Small intestine (tissue), 7 donors: ENCODE measurements at regions not wholly inside any gene's neighbourhood (a gene's known extent, or its start where the extent isn't known, plus 50 kb on each side); places are given as distances from the start of the nearest gene placed in this dataset.

ENCODE experiments used
- DNase-seq, 2 donors: peaks; one replicate each; pipeline versions ENCODE4 v3.0.0 to v3.0.0-alpha.2; 2013
- FAIRE-seq: peaks from 2 replicates; lab custom pipeline; 2012; peaks lifted over from hg19 to GRCh38; lab: Jason Lieb, UNC
- H3K27ac ChIP-seq, 3 donors: one replicate each; pipeline ENCODE4 v1.5.1; 2013; ENCODE audit warnings: low read length in 2 of 3, mild to moderate bottlenecking in 2 of 3, control low read depth in 1 of 3, inconsistent platforms in 1 of 3, low read depth in 1 of 3, moderate library complexity in 1 of 3
- H3K27me3 ChIP-seq, 3 donors: one replicate each; pipeline ENCODE4 v1.6.1; 2013; ENCODE audit warnings: low read length in 3 of 3, inconsistent platforms in 1 of 3; ENCODE audit not compliant: control insufficient read depth in 3 of 3, insufficient read depth in 3 of 3
- H3K36me3 ChIP-seq, 3 donors: one replicate each; pipeline ENCODE4 v1.6.1; 2013; ENCODE audit warnings: low read length in 3 of 3, inconsistent platforms in 1 of 3, low read depth in 1 of 3, mild to moderate bottlenecking in 1 of 3, moderate library complexity in 1 of 3; ENCODE audit not compliant: control insufficient read depth in 3 of 3, insufficient read depth in 2 of 3
- H3K4me1 ChIP-seq, 3 donors: one replicate each; pipeline ENCODE4 v1.6.1; 2013; ENCODE audit warnings: low read length in 2 of 3, inconsistent platforms in 1 of 3, low read depth in 1 of 3, mild to moderate bottlenecking in 1 of 3, moderate library complexity in 1 of 3; ENCODE audit not compliant: control insufficient read depth in 3 of 3, insufficient read depth in 2 of 3
- H3K4me3 ChIP-seq, 3 donors: one replicate each; pipeline ENCODE4 v1.5.1; 2013; ENCODE audit warnings: low read length in 3 of 3, control low read depth in 1 of 3, inconsistent platforms in 1 of 3, low read depth in 1 of 3, mild to moderate bottlenecking in 1 of 3, moderate library complexity in 1 of 3
- H3K9me3 ChIP-seq, 2 donors: one replicate each; pipeline ENCODE4 v1.6.1; 2013; ENCODE audit warnings: low read depth in 1 of 2, low read length in 1 of 2; ENCODE audit not compliant: control insufficient read depth in 2 of 2, insufficient read depth in 1 of 2
- WGBS, 3 donors: extraction: QIAGEN DNeasy Blood & Tissue Kit; methylation state at CpG; one replicate each; pipeline ENCODE4 v1.1.7; 2013; 5-methylcytosine and 5-hydroxymethylcytosine counted together
- donor health status: healthy with polysubstance abuse.
- donor health status: control.
- donor health status: control.
- donor health status: Bipolar disorder and iron deficiency.
- donor health status: healthy.

DNA sequence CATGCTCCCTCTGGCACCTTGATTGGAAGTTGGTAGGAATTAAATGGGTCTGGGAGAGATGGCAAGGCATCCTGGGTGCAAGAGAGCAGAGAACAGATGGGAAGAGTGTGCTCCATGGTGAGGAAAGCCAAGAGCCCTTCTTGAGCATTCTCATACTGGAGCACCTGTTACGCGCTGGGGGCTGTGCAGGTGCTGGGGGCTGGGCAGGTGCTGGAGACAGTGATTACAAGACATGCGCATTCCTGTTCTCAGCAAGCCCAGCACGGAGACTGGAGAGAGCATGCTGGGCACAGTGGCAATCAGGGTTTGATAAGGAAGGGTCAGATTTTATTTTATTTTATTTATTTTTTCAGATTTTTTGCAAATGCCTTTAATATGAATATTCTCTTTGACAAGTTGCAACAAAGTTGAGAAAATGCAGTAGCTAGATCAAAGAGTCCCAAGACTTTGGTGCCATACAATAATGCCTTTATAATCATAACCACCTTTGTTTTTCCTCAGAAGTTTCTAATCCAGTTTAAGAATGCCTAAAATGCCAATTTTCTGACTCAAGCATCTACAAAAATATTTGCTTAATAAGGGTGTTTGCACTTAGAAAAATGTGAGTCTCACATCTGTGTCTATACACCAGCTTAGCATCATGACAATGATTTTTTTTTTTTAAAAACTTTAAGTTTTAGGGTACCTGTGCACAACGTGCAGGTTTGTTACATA lies 193.3 kb downstream of the RNF152 start:
- Histone ChIP-seq H3K36me3 (no peaks in the 10 kb centered on the region), H3K27ac (no peak overlapping the region), H3K4me3 (no peak overlapping the region), H3K9me3 (peaks cover 0 to 4% of the 10 kb centered on the region in 2 donors), H3K4me1 (peaks cover 0 to 3% (median 0%) of the 10 kb centered on the region in 3 donors), H3K27me3 (peaks cover 0 to 2% (median 0%) of the 10 kb centered on the region in 3 donors)
- DNase-seq (no peak), FAIRE-seq (no peak)
- WGBS, 3 donors, result 93 to 95% (median 94%) methylated on average over 5 of the region's 5 CpGs

DNA sequence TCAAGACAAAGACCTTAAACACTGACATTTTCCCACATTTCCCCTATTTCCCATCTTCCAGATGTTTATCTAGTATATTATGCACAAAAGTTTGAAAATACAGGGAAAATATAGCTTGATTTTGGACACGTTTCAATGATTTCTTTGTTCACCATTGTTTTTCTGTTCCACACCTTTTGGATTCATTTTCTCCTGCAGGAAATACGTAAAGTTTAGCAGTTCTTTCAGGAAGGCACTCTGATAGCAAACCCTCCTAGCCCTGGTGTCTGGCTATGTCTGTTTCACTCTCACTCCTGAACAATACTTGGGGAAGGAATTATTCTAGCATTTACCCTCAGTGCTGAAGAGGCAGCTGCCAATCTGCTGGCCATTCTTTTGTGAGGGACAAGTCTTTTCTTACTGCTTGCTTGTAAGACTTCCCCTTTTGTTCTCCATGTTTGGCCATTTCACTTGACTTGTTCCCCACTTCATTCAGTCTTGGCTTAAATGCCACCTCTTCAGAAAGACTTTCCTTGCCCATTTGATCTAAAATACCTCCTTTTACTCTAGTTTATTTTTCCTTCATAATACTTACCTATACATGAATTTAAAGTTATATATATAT lies 195.4 kb downstream of the RNF152 start:
- Histone ChIP-seq H3K9me3 (peaks cover 0 to 4% of the 10 kb centered on the region in 2 donors), H3K36me3 (no peaks in the 10 kb centered on the region), H3K27me3 (peaks cover 0 to 2% (median 0%) of the 10 kb centered on the region in 3 donors), H3K27ac (no peak overlapping the region), H3K4me3 (no peak overlapping the region), H3K4me1 (peaks cover 0 to 3% (median 0%) of the 10 kb centered on the region in 3 donors)
- DNase-seq (no peak), FAIRE-seq (no peak)
- 74 to 80% (median 75%) methylated on average over 2 of the region's 2 CpGs for WGBS, 3 donors

DNA sequence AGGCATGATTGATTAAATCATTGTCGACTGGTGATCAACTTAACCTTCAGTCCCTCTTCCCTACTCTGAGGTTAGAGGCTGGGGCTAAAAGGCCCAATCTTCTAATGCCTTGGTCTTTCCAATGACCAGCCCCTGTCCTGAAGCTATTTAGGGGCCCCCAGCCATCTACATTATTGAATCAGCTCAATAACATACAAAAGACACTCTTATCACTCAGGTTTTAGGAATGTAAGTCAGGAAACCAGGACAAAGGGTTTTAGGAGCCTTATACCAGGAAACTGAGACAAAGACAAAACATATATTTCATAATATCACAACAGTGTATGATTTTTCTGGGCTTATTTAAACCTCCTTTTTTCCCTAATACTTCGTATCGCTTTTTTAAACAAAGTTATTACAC lies 198.6 kb downstream of the RNF152 start:
- Histone ChIP-seq H3K27me3 (peaks cover 0 to 2% (median 0%) of the 10 kb centered on the region in 3 donors), H3K27ac (no peak overlapping the region), H3K4me3 (no peak overlapping the region), H3K4me1 (peaks cover 0 to 3% (median 0%) of the 10 kb centered on the region in 3 donors), H3K36me3 (no peaks in the 10 kb centered on the region), H3K9me3 (peaks cover 0 to 4% of the 10 kb centered on the region in 2 donors)
- no peak for FAIRE-seq
- no peak for DNase-seq
- 46 to 73% (median 65%) methylated on average over 3 of the region's 3 CpGs for WGBS, 3 donors

DNA sequence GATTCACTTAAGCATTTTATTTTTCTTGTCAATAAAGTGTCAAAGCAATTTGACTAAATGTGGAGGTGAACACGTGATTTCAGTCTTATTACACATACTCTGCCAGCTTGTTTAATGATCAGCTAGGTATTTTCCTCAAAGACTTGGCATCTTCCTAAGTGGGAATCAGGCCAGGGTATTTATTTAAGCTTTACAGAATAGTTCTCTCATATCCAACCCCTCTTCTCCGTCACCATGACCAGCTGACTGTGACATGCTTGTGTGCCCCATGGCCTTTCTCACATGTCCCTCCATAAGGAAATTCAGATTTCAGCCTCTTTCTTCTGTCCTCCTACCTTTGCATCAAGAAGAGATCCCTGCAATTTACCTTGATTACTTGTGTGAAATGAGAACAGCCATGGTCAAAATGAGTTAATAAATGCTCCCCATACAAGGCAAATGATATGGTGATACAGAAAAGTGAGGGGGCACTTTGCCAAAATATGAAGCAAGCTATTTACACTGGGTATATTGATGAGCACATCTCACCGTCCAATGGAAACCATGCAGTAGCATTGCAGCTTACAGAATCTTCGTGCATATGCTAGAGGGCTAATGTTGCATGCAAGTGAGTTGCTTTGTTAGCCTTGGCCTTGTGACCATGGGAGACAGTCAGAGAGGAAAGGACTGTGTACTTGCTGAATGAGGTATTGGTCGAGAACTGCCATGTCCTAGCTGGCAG lies 202.2 kb downstream of the RNF152 start:
- Histone ChIP-seq H3K4me1 (peaks cover 0 to 3% (median 0%) of the 10 kb centered on the region in 3 donors), H3K27me3 (peaks cover 0 to 2% (median 0%) of the 10 kb centered on the region in 3 donors), H3K27ac (no peak overlapping the region), H3K4me3 (no peak overlapping the region), H3K9me3 (peaks cover 0 to 6% of the 10 kb centered on the region in 2 donors), H3K36me3 (no peaks in the 10 kb centered on the region)
- WGBS, 3 donors, result 37 to 70% (median 46%) methylated on average over 5 of the region's 5 CpGs
- no peak for FAIRE-seq
- no peak for DNase-seq

DNA sequence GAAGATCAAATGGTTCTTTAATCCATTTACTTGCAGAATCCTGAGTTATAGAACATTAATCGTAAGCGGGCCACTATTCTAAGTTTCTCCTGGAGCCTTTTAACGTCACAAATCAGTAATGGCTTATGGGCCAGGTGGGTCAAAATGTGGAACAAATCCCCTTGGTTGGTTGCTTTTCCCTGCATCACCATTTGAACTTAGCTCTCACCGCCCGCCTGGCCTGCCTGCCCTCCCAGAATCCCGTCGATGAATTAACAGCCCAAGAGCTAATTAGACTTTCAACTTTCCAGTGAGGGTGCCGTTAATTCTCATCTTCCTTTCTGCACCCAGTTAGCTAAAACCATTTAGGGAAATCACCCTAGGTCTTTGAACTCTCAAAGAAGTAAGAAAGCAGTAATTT lies 205.5 kb downstream of the RNF152 start:
- FAIRE-seq, result no peak
- Histone ChIP-seq H3K4me1 (no peaks in the 10 kb centered on the region), H3K27me3 (peaks cover 0 to 2% (median 0%) of the 10 kb centered on the region in 3 donors), H3K4me3 (no peak overlapping the region), H3K27ac (no peak overlapping the region), H3K9me3 (peaks cover 0 to 3% of the 10 kb centered on the region in 2 donors), H3K36me3 (no peaks in the 10 kb centered on the region)
- WGBS, 3 donors, result 82 to 88% (median 86%) methylated on average over 8 of the region's 8 CpGs
- no peak for DNase-seq

DNA sequence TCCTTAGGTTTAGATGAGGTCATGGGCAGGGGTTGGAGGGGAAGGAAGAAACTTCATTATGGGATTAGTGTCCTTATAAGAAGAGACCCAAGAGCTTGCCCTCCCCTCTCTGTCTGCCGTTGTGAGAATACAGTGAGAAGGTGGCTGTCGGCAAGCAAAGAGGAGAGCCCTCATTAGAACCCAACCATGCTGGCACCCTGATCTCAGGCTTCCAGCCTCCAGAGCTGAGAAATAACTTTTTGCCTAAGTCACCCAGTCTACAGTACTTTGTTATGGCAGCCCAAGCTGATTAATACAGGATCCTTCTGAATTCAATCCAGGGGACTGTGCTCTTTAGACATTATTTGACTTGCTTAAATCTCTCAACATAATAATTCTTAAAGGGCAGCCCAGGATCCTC lies 209.0 kb downstream of the RNF152 start:
- WGBS, 3 donors, result 77 to 100% (median 96%) methylated on average over 2 of the region's 2 CpGs
- Histone ChIP-seq H3K27me3 (peaks cover 0 to 1% (median 0%) of the 10 kb centered on the region in 3 donors), H3K36me3 (no peaks in the 10 kb centered on the region), H3K9me3 (peaks cover 3 to 8% of the 10 kb centered on the region in 2 donors), H3K27ac (no peak overlapping the region), H3K4me3 (no peak overlapping the region), H3K4me1 (no peaks in the 10 kb centered on the region)
- no peak for DNase-seq
- no peak for FAIRE-seq

DNA sequence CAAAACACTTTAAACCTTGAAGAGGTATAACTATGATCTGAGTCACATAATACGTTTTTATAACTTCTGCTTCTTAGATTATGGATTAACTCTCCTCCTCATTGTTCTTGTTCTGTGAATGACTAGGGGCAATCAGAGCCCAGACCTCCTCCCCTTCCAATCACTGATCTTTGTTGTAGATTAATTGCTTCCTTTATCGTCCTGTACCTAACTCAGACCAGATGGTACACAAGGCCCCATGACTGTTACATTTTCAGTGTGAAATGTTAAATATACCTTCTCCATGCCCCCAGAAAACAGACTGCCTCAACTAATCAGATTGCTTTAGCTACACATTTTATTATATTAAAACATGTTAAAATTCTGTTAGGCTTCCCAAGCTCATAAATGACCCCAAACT lies 211.7 kb downstream of the RNF152 start:
- H3K9me3 ChIP-seq, result peaks cover 3 to 8% of the 10 kb centered on the region in 2 donors
- WGBS, 3 donors, result 78 to 87% (median 78%) methylated on average over 2 of the region's 2 CpGs
- FAIRE-seq, result no peak

DNA sequence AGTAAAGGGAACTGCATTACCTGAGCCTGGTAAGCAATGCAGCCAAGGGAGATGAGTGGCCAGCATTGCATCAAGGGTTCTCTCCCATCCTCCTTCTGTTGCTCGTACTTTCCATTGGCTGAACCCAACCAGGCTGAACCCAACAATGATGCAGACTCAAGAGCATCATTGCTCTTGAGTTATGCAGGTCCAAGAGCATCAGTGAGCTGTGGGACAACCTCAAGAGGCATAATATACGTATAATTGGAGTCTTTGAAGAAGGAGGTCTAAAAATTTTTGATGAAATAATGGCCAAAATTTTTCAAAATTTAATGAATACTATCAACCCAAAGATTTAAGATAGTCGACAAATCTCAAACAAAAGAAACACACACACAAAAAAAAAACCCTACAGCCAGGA lies 213.0 kb downstream of the RNF152 start:
- Histone ChIP-seq H3K36me3 (no peaks in the 10 kb centered on the region), H3K4me1 (no peaks in the 10 kb centered on the region), H3K9me3 (peaks cover 3 to 8% of the 10 kb centered on the region in 2 donors), H3K27me3 (no peaks in the 10 kb centered on the region), H3K27ac (no peak overlapping the region), H3K4me3 (no peak overlapping the region)
- no peak for FAIRE-seq
- 81 to 85% (median 83%) methylated on average over 3 of the region's 3 CpGs for WGBS, 3 donors
- DNase-seq, result peak in 1 of 2 donors; percentile 16

More for the DNA sequence above, 211.7 kb downstream of the RNF152 start:
- DNase-seq, result no peak
- Histone ChIP-seq H3K4me1 (no peaks in the 10 kb centered on the region), H3K4me3 (no peak overlapping the region), H3K36me3 (no peaks in the 10 kb centered on the region), H3K27me3 (no peaks in the 10 kb centered on the region), H3K27ac (no peak overlapping the region)
